BE2C (cell line): ENCODE measurements at regions not wholly inside any gene's neighbourhood (a gene's known extent, or its start where the extent isn't known, plus 50 kb on each side); places are given as distances from the start of the nearest gene placed in this dataset.

Experiments used
- DNase-seq: peaks from one replicate; pipeline ENCODE4 v3.0.0-alpha.2; 2020
- H3K27me3 ChIP-seq: fragments of 250-450 bp; sonication (Bioruptor Pico); 2 replicates; pipeline ENCODE4 v1.5.1; 2020; ENCODE audit warnings: mild to moderate bottlenecking
- H3K36me3 ChIP-seq: fragments of 250-450 bp; sonication (Bioruptor Pico); 2 replicates; pipeline ENCODE4 v1.5.1; 2020; ENCODE audit warnings: mild to moderate bottlenecking
- H3K4me1 ChIP-seq: fragments of 250-450 bp; sonication (Bioruptor Pico); 2 replicates; pipeline ENCODE4 v1.5.1; 2020
- H3K4me3 ChIP-seq: 2 replicates; pipeline ENCODE4 v1.5.1; 2011; ENCODE audit warnings: low read depth, low read length
- H3K9me3 ChIP-seq: fragments of 250-450 bp; sonication (Bioruptor Pico); 2 replicates; pipeline ENCODE4 v1.5.1; 2020
- TF ChIP-seq, protein P1 (sequence below): IDR thresholded peaks from 2 replicates; pipeline ENCODE4 v1.5.1; 2012; ENCODE audit warnings: mild to moderate bottlenecking, low read depth, low read length

DNA sequence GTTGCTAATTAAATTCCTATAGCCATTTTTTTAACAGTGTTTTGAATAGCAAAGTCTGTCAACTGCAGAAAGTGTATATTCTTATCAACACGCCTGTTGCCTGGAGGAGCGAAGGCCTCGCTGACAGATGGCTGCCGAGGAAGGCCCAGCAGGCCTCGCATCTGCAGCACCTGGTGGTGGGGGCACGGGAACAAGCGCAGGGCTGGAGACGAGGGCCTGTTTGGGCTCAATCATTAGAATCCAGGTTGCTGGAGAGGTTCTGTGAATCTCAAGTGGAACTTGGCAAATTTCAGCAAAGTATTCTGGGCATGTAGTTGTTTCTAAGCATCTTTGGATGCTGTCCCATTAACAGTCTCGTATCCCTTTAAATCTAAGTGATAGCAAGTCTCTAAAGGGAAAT lies 66.1 kb upstream of the FAM204A start:
- H3K36me3 ChIP-seq: no peaks in the 10 kb centered on the region
- H3K9me3 ChIP-seq: no peaks in the 10 kb centered on the region
- H3K4me1 ChIP-seq: no peaks in the 10 kb centered on the region
- DNase-seq: no peak
- TF ChIP-seq, protein P1, sequence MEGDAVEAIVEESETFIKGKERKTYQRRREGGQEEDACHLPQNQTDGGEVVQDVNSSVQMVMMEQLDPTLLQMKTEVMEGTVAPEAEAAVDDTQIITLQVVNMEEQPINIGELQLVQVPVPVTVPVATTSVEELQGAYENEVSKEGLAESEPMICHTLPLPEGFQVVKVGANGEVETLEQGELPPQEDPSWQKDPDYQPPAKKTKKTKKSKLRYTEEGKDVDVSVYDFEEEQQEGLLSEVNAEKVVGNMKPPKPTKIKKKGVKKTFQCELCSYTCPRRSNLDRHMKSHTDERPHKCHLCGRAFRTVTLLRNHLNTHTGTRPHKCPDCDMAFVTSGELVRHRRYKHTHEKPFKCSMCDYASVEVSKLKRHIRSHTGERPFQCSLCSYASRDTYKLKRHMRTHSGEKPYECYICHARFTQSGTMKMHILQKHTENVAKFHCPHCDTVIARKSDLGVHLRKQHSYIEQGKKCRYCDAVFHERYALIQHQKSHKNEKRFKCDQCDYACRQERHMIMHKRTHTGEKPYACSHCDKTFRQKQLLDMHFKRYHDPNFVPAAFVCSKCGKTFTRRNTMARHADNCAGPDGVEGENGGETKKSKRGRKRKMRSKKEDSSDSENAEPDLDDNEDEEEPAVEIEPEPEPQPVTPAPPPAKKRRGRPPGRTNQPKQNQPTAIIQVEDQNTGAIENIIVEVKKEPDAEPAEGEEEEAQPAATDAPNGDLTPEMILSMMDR: no peak
- peaks cover 26% of the 10 kb centered on the region for H3K27me3 ChIP-seq
- H3K4me3 ChIP-seq: no peak overlapping the region

- Histone ChIP-seq H3K9me3 (no peaks in the 10 kb centered on the region), H3K36me3 (no peaks in the 10 kb centered on the region), H3K27me3 (peaks cover 24% of the 10 kb centered on the region), H3K4me3 (no peak overlapping the region), H3K4me1 (no peaks in the 10 kb centered on the region)
- DNase-seq: no peak
- TF ChIP-seq, protein P1: no peak
These were observed 65.7 kb upstream of the FAM204A start for GRCh38 chr10:118407777-118408176.

- Histone ChIP-seq H3K36me3 (no peaks in the 10 kb centered on the region), H3K27me3 (peaks cover 24% of the 10 kb centered on the region), H3K4me1 (no peaks in the 10 kb centered on the region), H3K4me3 (no peak overlapping the region), H3K9me3 (no peaks in the 10 kb centered on the region)
- no peak for DNase-seq
- TF ChIP-seq, protein P1: no peak
These were observed 64.9 kb upstream of the FAM204A start for GRCh38 chr10:118407026-118407425.

DNA sequence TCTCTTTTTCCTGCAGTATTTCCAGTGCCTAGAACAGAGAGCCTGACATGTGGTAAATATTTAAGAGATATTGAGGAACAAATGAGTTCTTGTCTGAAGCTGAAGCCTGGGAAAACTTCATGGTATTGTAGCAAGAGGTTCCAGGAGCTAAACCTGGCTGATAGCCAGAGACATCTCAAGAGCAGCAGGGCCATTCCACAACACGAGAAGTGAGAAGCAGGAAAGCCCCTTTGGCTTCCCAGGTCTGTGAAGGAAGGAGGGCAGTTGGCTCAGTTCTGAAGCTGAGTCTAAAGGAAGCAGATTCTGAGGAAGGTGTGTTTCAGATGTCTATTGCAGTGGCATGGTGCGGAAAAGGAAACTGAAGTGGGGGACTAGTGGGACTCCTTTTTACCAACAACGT lies 63.8 kb upstream of the FAM204A start:
- DNase-seq: no peak
- TF ChIP-seq, protein P1: no peak
- peaks cover 16% of the 10 kb centered on the region for H3K27me3 ChIP-seq
- no peaks in the 10 kb centered on the region for H3K36me3 ChIP-seq
- H3K4me3 ChIP-seq: no peak overlapping the region
- no peaks in the 10 kb centered on the region for H3K4me1 ChIP-seq
- no peaks in the 10 kb centered on the region for H3K9me3 ChIP-seq

DNA sequence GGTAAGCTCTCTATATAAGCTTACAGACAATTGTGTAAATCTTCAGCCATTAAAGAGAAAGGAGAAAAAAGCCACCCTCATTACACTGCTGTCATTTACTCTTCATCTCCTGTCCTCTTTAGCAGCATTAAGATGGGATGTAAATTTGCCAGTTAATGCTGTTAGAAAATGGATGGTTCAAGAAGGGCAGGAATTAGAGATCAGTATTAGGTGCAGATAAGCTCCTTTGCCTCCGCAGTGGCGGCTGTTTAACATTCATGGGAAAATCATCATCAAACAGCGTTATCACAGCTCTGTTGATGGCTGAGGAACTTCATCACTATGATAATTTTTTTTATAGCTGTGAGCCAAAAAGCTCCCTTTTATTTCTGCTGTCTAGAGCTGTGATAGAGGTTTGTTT lies 61.8 kb upstream of the FAM204A start:
- TF ChIP-seq, protein P1: no peak
- Histone ChIP-seq H3K9me3 (no peaks in the 10 kb centered on the region), H3K4me1 (no peaks in the 10 kb centered on the region), H3K4me3 (no peak overlapping the region), H3K36me3 (no peaks in the 10 kb centered on the region), H3K27me3 (peaks cover 17% of the 10 kb centered on the region)
- DNase-seq: no peak

- Histone ChIP-seq H3K27me3 (peaks cover 17% of the 10 kb centered on the region), H3K9me3 (no peaks in the 10 kb centered on the region), H3K4me3 (no peak overlapping the region), H3K4me1 (no peaks in the 10 kb centered on the region), H3K36me3 (no peaks in the 10 kb centered on the region)
- DNase-seq: no peak
- TF ChIP-seq, protein P1: no peak
These were observed 59.6 kb upstream of the FAM204A start for GRCh38 chr10:118401708-118402193.
